SIG-M5 treated with dmso at 0.1 percent for 504 hours (cell line): ENCODE measurements at regions not wholly inside any gene's neighbourhood (a gene's known extent, or its start where the extent isn't known, plus 50 kb on each side); places are given as distances from the start of the nearest gene placed in this dataset.
"Not testable (repeated sequence)": the region's sequence is repeated elsewhere in the genome, so short reads cannot be mapped to it uniquely, and the experiment has no call there.

Experiments used
- DNase-seq: peaks from one replicate; lab custom pipeline; 2025; ENCODE audit not compliant: unreplicated experiment; lab: John Stamatoyannopoulos, UW

DNA sequence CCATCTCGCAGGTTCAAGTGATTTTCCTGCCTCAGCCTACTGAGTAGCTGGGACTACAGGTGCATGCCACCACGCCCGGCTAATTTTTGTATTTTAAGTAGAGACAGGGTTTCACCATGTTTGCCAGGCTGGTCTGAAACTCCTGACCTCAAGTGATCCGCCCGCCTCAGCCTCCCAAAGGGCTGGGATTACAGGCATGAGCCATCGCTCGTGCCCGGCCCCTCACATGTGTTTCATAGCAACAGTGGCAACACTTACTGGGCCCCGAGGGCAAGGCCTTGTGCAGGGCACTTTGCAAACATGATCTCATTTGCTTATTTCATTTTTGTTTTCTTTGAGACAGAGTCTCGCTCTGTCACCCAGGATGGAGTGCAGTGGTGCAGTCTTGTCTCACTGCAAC is 171.7 kb upstream of the PPP1R26 start:
- DNase-seq = not testable (repeated sequence)

GRCh38 chr9:135308821-135309762 is 170.5 kb upstream of the PPP1R26 start:
- no peak for DNase-seq

DNA sequence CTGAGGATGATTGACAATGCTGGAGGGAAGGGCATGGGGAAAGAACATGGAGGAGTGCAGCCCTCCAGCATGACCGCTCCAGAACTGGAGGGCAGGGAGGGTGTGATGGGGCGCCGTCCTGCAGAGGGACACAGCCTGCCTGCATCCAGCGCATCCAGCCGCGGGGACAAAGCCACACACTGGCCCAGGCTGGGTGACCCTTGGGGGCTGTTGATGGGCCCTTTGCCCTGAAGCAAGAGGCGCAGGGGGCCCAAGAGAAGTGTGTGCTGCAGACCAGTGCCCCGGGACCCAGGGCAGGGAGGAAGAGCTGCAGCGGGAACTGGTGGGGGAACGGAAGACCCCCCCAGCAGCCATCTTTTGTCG is 169.8 kb upstream of the PPP1R26 start:
- no peak for DNase-seq

DNA sequence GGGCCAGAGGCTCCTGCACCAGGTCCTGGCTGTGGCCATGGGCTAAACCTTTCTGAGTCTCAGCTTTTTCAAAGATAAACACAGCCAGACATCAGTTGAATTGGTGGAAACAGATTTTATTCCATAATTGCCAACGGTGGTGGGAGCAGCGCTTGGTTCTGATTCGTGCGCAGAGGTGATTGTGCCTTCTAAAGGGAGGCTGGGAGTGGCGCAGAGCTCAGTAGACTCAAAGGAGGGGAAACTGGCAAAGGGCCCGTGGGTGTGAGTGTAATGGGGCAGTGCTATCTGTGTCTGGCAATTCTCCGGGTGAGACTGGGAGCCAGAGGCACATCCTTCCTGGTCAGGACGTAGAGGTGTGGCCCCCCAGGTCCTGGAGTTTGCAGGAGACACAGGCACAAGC is 169.4 kb upstream of the PPP1R26 start:
- no peak for DNase-seq

DNA sequence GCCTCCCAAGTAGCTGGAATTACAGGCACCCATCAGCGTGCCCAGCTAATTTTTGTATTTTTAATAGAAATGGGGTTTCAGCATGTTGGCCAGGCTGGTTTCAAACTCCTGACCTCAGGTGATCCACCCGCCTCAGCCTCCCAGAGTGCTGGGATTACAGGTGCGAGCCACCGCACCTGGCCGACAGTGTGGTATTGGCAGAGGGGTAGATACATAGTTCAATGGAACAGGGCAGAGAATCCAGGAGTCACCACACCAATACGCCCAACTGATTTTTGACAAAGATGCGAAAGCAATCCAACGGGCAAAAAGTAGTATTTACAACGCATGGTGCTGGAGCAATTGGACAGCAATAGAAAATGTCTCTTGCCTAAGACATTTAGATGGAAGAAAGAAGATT is 164.0 kb upstream of the PPP1R26 start:
- DNase-seq = no peak

DNA sequence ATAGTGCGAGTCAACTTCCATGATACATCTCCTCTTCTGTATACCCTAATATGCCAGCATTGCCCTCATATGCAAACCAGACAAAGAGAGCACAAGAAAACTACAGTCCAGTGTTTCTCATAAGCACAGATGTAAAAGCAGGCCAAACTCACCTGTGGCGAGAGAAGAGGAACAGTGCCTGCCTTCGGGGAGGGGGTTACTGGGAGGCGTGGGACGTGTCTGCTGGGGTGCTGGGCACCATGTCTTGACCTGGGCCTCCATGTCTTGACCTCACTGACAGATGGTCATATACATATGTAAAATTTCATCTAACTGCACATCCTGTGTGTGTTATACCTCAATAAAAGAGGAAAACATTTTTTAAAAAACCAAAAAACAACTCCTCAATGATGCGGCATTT is 159.3 kb upstream of the PPP1R26 start:
- DNase-seq = no peak

DNA sequence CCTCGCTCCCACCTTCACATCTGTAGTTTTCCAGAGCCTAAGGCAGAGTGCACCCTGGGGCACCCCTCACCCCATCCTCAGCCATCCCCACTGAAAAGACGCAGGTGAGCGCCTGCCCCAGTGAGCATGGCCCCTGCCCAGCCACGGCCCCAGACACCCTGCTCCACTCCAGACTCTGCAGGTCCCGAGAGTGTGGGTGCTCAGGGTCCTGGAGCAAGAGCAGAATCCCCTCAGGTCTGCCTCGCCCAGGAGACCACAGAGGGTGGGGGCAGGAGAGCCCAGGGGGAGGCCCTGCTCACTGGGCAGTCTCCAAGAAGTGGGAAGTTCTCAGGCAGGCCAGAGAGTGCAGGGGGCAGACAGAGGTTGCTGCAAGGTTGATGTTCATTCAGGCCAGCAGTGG is 158.6 kb upstream of the PPP1R26 start:
- DNase-seq = no peak

- no peak for DNase-seq
Observed at GRCh38 chr9:135321580-135321979, 158.0 kb upstream of the PPP1R26 start.

DNA sequence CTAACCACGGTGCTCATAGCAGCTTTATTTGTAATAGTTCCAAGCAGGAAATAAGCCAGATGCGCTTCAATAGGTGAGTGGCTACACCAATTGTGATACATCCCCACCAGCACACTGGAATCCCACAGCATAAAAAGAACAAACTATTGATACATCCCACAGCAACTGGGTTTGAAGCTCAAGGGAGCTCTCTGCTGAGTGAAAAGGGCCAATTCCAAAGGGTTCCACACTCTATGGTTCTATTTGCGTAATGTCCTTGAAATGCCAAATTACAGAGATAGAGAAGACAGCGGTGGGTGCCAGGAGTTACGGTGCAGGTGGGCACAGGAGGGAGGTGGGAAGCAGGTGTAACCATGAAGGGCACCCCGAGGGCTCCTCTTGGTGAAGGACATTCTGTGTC is 155.3 kb upstream of the PPP1R26 start:
- DNase-seq = no peak

DNA sequence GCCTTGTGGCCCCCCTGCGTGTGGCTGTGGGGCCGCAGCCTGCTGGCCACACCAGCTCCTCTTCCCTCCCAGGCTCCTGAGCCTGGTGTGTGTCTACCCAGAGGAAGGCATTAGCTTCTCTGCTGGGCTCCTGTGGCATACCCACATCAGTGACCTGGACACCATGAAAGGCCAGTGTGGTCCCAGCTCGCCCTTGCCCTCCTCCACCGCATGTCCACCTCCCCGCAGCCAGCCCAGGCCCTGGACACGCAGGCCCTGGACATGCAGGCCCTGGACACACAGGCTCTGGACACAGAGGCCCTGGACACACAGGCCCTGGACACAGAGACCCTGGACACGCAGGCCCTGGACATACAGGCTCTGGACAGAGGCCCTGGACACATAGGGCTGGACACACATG is 153.4 kb upstream of the PPP1R26 start:
- no peak for DNase-seq

GRCh38 chr9:135326633-135327152 is 152.9 kb upstream of the PPP1R26 start:
- no peak for DNase-seq

GRCh38 chr9:135328485-135329417 is 150.8 kb upstream of the PPP1R26 start:
- no peak for DNase-seq

DNA sequence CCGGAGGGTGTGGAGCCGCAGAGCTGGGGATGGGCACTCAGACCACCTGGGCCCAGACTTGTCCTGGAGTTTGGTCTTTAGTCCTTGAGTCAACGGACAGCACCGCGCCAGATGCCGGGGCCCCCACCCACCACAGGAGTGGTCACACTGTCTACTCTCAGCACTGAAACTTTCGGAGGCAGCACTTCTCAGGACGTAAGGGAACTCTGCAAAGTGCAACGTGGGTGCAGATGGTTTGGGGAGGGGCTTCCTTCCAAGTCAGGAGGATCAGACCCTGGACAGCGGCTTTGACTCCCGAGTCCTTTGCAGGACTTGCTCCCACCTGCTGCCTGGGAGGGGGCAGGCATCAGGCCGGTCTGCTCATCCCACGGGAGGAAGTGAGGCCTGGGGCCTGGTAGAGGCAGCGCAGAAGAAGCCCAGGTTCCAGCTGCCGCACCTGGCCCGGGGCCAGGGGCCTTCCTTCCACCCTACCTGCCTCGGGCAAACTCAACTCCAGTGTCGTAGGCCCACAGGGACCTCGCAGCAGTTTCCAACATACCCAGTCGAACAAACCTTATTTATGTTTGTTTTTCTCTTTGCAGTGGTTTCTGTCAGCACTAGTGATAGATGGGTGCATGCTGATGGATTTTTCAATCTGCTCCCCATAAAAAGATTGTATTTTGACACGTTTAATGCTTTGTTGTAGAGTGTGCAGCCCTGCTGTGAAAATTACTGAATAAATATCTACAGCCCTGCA is 149.8 kb upstream of the PPP1R26 start:
- DNase-seq = no peak

DNA sequence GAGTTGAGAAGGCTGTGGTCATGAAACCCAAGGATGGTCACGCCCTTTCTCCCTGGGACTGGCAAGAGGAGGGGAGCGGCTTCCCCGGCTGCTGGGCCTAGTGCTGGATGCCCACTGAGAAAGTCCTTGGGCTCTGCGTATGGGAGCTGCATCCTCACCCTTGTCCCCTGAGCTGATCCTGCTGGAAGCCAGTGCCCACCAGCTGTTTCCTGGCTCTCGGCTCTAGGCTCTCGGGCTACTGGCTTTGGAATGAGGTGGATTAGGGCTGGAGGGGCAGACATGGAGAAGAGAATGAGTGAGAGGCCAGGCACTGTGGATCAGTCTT is 149.3 kb upstream of the PPP1R26 start:
- no peak for DNase-seq

DNA sequence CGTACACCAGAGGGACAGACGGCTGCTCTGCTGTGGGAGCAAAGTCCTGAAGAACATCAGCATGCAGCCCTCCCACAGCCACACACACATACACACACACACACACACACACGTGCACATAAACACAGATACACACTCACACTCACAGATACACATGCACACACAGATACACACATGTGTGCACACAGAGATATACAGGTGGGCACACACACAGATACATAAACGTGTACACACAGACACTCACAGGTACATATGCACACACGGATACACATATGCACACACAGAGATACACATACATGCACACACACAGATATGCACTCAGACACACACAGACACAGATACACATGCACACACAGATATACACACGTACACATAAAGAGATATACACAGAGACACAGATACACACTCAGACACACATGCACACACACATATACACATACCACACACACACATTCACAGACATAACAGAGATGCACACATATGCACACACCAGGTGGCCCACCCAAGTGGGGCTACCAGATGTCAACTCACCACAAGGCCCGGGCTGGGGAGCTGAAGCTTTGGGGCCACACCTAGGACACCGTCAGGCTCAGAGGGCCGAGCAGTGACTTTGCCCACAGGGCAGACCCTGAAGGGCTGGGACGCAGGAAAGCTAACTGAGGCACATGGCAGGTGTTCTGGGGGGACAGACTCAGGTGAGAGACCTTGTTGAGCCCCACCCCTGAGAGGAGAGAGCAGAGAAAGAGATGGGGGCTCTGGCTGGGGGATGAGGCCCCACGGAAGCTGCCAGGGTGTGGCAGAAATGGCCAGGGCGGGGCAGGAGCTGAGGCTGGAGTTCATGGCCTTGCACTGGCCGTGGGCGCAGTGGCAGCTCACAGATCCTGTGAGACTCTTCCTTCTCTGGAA is 148.6 kb upstream of the PPP1R26 start:
- DNase-seq = no peak

- no peak for DNase-seq
Observed at GRCh38 chr9:135332516-135332915, 147.1 kb upstream of the PPP1R26 start.

DNA sequence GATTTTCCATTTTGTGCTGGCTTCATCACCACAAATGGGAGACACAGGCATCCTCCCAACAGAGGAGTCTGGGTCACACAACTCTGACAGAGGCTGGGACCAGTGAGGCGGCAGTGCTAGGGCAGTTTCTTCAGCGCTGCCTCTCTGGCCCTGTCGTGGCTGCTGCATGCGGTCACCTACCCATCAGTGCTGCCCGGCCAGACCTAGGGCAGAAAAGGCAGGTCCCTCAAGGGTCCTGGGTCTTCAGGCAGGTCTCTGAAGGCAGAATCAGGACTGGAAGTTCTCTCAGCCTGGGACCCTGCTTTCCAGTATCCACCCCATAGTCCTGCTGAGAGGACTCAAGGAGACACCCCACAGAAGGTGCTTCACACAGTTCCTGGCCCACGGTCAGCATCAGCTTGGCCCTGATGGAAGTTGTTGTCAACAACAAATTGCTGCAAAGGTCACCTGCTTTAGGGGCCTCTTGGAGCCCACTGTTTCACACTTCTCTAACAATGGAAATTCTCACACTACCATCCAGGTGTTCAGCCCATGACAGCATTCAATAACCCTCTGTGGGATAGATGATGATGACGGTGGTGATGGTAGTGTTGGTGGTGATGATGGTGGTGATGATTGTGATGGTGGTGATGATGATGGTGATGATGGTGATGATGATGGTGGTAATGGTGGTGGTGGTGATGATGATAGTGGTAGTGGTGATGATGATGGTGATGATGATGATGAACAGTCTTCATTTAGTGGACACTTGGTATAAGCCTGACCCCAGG is 146.4 kb upstream of the PPP1R26 start:
- DNase-seq = no peak

DNA sequence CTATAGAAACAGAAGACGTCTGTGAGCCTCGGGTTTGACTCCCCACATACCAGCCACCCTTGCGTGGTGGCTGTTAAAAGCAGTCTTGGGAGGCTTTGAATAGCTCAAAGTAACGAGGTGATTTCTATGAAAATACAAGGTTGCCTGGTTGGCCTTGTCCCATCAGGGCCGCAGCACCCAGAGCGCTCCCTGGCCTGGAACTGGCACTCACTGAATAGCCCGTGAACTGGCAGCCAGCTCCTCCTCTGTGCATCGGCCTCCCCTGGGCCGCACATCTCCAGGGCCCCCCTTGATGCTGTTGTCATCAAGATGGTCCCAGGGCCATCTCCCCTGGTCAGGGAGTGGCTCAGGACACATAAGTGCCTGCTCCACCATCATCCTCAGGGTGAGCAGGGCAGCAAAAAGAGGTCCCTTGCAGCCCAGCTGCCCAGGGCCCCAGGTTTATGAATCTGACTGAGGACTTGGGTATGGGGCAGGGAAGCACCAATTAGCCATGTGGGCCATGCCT is 144.6 kb upstream of the PPP1R26 start:
- DNase-seq = no peak

DNA sequence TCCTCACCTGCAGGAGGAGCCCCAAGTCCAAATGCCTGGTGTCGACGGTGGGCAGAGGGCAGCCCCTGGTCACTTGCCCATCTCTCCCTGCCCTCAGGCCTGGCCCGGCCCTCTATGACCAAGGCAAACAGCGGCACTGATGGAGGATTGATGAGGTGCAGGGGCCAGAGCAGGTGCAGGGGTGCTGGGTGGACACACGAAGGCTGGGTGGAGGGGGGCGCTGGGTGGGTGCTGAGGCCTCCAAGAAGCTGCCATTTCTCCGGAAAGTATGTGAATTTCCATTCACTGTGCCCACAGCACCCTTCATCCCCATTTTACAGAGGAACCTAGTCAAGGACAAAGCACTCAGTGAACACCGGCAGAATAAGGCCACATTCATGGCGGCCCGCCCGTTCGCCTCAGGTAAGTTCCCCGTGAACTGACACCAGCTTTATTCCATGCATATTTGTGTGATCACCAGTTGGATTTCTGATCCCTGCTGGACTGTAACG is 143.8 kb upstream of the PPP1R26 start:
- DNase-seq = no peak
